Activated naive CD8-positive, alpha-beta T cell treated with anti-CD3 and anti-CD28 coated beads, Interleukin-2, amount 50 U/mL, for 16 hours (primary cell): ENCODE measurements at regions not wholly inside any gene's neighbourhood (a gene's known extent, or its start where the extent isn't known, plus 50 kb on each side); places are given as distances from the start of the nearest gene placed in this dataset.

Experiments
- DNase-seq: peaks from one replicate; pipeline ENCODE4 v3.0.0-alpha.2; 2020; ENCODE audit warnings: low read depth, low spot score

GRCh38 chr6:166010136-166010960 lies 157.3 kb downstream of the TBXT start:
- DNase-seq = no peak

GRCh38 chr6:166009385-166010031 lies 158.1 kb downstream of the TBXT start:
- no peak for DNase-seq

GRCh38 chr6:166008441-166009369 lies 158.9 kb downstream of the TBXT start:
- DNase-seq = no peak

GRCh38 chr6:166007349-166008263 lies 160.0 kb downstream of the TBXT start:
- no peak for DNase-seq

- DNase-seq = no peak
These were observed 160.8 kb downstream of the TBXT start for GRCh38 chr6:166006900-166007301.

- no peak for DNase-seq
These were observed 161.4 kb downstream of the TBXT start for GRCh38 chr6:166005944-166006899.

- no peak for DNase-seq
These were observed 162.2 kb downstream of the TBXT start for GRCh38 chr6:166005401-166005943.

- DNase-seq = no peak
These were observed 162.8 kb downstream of the TBXT start for GRCh38 chr6:166004876-166005275.

- no peak for DNase-seq
These were observed 163.2 kb downstream of the TBXT start for GRCh38 chr6:166004471-166004870.

- no peak for DNase-seq
These were observed 164.1 kb downstream of the TBXT start for GRCh38 chr6:166003569-166003968.

GRCh38 chr6:166001359-166001758 lies 166.3 kb downstream of the TBXT start:
- DNase-seq = no peak

GRCh38 chr6:165999279-165999678 lies 168.4 kb downstream of the TBXT start:
- DNase-seq = no peak

GRCh38 chr6:165998072-165998471 lies 169.6 kb downstream of the TBXT start:
- no peak for DNase-seq

GRCh38 chr6:165991341-165991740 lies 176.3 kb downstream of the TBXT start:
- DNase-seq = no peak

GRCh38 chr6:165990216-165990615 lies 177.4 kb downstream of the TBXT start:
- no peak for DNase-seq

- no peak for DNase-seq
These were observed 178.7 kb downstream of the TBXT start for GRCh38 chr6:165988757-165989456.

GRCh38 chr6:165988302-165988756 lies 179.3 kb downstream of the TBXT start:
- no peak for DNase-seq

GRCh38 chr6:165987483-165988301 lies 180.0 kb downstream of the TBXT start:
- no peak for DNase-seq
